ENCODE measurements at regions not wholly inside any gene's neighbourhood (a gene's known extent, or its start where the extent isn't known, plus 50 kb on each side); places are given as distances from the start of the nearest gene placed in this dataset.

- TF ChIP-seq EP300 (IDR thresholded peaks at IDR 0.05) (no peak), POLR2AphosphoS5 (IDR thresholded peaks at IDR 0.05) (no peak), CTCF (IDR thresholded peaks at IDR 0.05) (no peak), POLR2A (IDR thresholded peaks at IDR 0.05) (no peak)
- Histone ChIP-seq H3K4me3 (no peak overlapping the region), H3K9me3 (no peaks in the 10 kb centered on the region), H3K27me3 (no peaks in the 10 kb centered on the region), H3K27ac (no peak overlapping the region), H3K4me1 (peaks cover 0 to 12% (median 6%) of the 10 kb centered on the region in 4 donors), H3K36me3 (no peaks in the 10 kb centered on the region)
- intact Hi-C loops (cut with DNase I): no loop called here
- 81 to 90% methylated on average over 3 of the region's 3 CpGs for WGBS, 2 donors
- no peak for DNase-seq
Observed at GRCh38 chr2:145060876-145061275, 541.0 kb upstream of the ZEB2 start.

- no peaks in the 10 kb centered on the region for H3K27me3 ChIP-seq
- no peaks in the 10 kb centered on the region for H3K36me3 ChIP-seq
- H3K4me1 ChIP-seq: peaks cover 0 to 2% (median under 1%) of the 10 kb centered on the region in 4 donors
- no peaks in the 10 kb centered on the region for H3K9me3 ChIP-seq
- 33 to 57% methylated on average over 2 of the region's 2 CpGs for WGBS, 2 donors
- H3K4me3 ChIP-seq: no peak overlapping the region
- no peak for TF ChIP-seq CTCF (IDR thresholded peaks at IDR 0.05)
- no peak for TF ChIP-seq EP300 (IDR thresholded peaks at IDR 0.05)
- TF ChIP-seq POLR2AphosphoS5 (IDR thresholded peaks at IDR 0.05): no peak
- no peak for TF ChIP-seq POLR2A (IDR thresholded peaks at IDR 0.05)
- DNase-seq: no peak
- no peak overlapping the region for H3K27ac ChIP-seq
- intact Hi-C loops (cut with DNase I): no loop called here
Observed at GRCh38 chr2:145059914-145060313, 540.0 kb upstream of the ZEB2 start.

- Histone ChIP-seq H3K27me3 (no peaks in the 10 kb centered on the region), H3K9me3 (no peaks in the 10 kb centered on the region), H3K4me1 (no peaks in the 10 kb centered on the region), H3K36me3 (no peaks in the 10 kb centered on the region), H3K27ac (no peak overlapping the region), H3K4me3 (no peak overlapping the region)
- intact Hi-C loops (cut with DNase I): no loop called here
- DNase-seq: no peak
- 91 to 94% methylated on average over 1 of the region's 1 CpG for WGBS, 2 donors
- TF ChIP-seq POLR2A (IDR thresholded peaks at IDR 0.05) (no peak), CTCF (IDR thresholded peaks at IDR 0.05) (no peak), EP300 (IDR thresholded peaks at IDR 0.05) (no peak)
Observed at GRCh38 chr2:145059343-145059742, 539.4 kb upstream of the ZEB2 start.

- intact Hi-C loops (cut with DNase I): no loop called here
- Histone ChIP-seq H3K9me3 (no peaks in the 10 kb centered on the region), H3K4me1 (no peaks in the 10 kb centered on the region), H3K27ac (no peak overlapping the region), H3K36me3 (no peaks in the 10 kb centered on the region), H3K27me3 (no peaks in the 10 kb centered on the region), H3K4me3 (no peak overlapping the region)
- WGBS, 2 donors: 90 to 97% methylated on average over 1 of the region's 1 CpG
- no peak for DNase-seq
- TF ChIP-seq POLR2A (IDR thresholded peaks at IDR 0.05): no peak
- TF ChIP-seq POLR2AphosphoS5 (IDR thresholded peaks at IDR 0.05): no peak
Observed at GRCh38 chr2:145058457-145058856, 538.5 kb upstream of the ZEB2 start.

DNA sequence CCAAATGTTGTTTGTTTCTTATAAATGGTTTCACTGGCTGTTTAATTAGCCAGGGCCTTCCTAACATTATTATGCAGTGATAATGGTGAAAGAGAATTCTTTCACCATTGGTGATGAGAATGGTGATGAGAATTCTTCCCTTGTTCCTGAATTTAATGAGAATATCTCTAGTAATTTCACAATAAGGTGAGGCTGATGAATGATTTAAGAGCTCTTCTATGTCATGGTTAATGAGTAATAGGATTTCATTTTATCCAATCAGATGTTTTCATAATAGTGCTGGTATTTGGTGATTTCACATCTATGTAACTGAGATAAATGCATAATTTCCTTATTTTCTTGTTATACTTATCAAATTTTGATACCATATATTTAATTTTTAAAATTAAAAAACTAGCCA is 535.7 kb upstream of the ZEB2 start:
- Histone ChIP-seq H3K27ac (no peak overlapping the region), H3K4me3 (no peak overlapping the region), H3K27me3 (no peaks in the 10 kb centered on the region), H3K9me3 (no peaks in the 10 kb centered on the region), H3K36me3 (no peaks in the 10 kb centered on the region), H3K4me1 (no peaks in the 10 kb centered on the region)
- intact Hi-C loops (cut with DNase I): no loop called here
- DNase-seq: no peak
- TF ChIP-seq POLR2A (IDR thresholded peaks at IDR 0.05) (no peak), POLR2AphosphoS5 (IDR thresholded peaks at IDR 0.05) (no peak), CTCF (IDR thresholded peaks at IDR 0.05) (no peak), EP300 (IDR thresholded peaks at IDR 0.05) (no peak)

Measured in sigmoid colon (tissue), 6 donors.